DOHH2 (cell line): ENCODE measurements at regions not wholly inside any gene's neighbourhood (a gene's known extent, or its start where the extent isn't known, plus 50 kb on each side); places are given as distances from the start of the nearest gene placed in this dataset.

Experiments used
- CTCF ChIP-seq: fragments of 200-600 bp; sonication (generic); IDR thresholded peaks from one replicate; pipeline ENCODE4 v1.5.1; 2014; ENCODE audit warnings: antibody characterized with exemption, mild to moderate bottlenecking, low read depth, low read length; ENCODE audit not compliant: poor library complexity, severe bottlenecking
- EZH2phosphoT487 ChIP-seq: fragments of 200-600 bp; sonication (generic); IDR thresholded peaks from 2 replicates; pipeline ENCODE4 v1.6.1; 2017; ENCODE audit warnings: borderline replicate concordance, mild to moderate bottlenecking, antibody characterized with exemption, low read length, moderate library complexity, mixed read lengths

- peak; percentile 88 for TF ChIP-seq CTCF
- no peak for TF ChIP-seq EZH2phosphoT487
Observed at GRCh38 chr2:60152226-60152833, 401.1 kb downstream of the BCL11A start.
